Esophagus muscularis mucosa (tissue), 3 donors: ENCODE measurements at regions not wholly inside any gene's neighbourhood (a gene's known extent, or its start where the extent isn't known, plus 50 kb on each side); places are given as distances from the start of the nearest gene placed in this dataset.

Experiments used
- CTCF ChIP-seq, 3 experiments: fragments of 200-600 bp in 2 of 3; fragments of 450-650 bp in 1 of 3; sonication (generic) in 2 of 3; IDR thresholded peaks; one replicate each; pipeline ENCODE4 v1.5.1; 2017 to 2019; ENCODE audit warnings: antibody characterized with exemption in 3 of 3, mild to moderate bottlenecking in 2 of 3, moderate library complexity in 1 of 3
- POLR2AphosphoS5 ChIP-seq, 2 donors: sonication (generic); formaldehyde crosslinking; IDR thresholded peaks; one replicate each; pipeline ENCODE4 v1.6.1; 2017; ENCODE audit warnings: antibody characterized with exemption in 2 of 2

GRCh38 chr5:119902593-119902992 is 273.2 kb downstream of the FAM170A start:
- TF ChIP-seq CTCF (IDR thresholded peaks at IDR 0.05) (no peak), POLR2AphosphoS5 (IDR thresholded peaks at IDR 0.05) (no peak)
